ENCODE measurements at regions not wholly inside any gene's neighbourhood (a gene's known extent, or its start where the extent isn't known, plus 50 kb on each side); places are given as distances from the start of the nearest gene placed in this dataset.

- TF ChIP-seq EZH2 (IDR thresholded peaks at IDR 0.05; ENCODE audit: low read length, missing control alignments) (no peak), CTCF (conservative IDR thresholded peaks at IDR 0.05 in 1 of 2, IDR thresholded peaks at IDR 0.05 in 1 of 2; ENCODE audit: low read depth in 1 of 2, low read length in 2 of 2) (no peak)
These were observed 468.4 kb downstream of the SUCLG1 start for GRCh38 chr2:83990636-83991035.

All from fibroblast of lung (primary cell).